MV-4-11 (cell line): ENCODE measurements at regions not wholly inside any gene's neighbourhood (a gene's known extent, or its start where the extent isn't known, plus 50 kb on each side); places are given as distances from the start of the nearest gene placed in this dataset.
A peak's percentile ranks its signal among the peaks of the same experiment; 100 is the strongest.

Experiments used
- DNase-seq: peaks from one replicate; lab custom pipeline; 2025; lab: John Stamatoyannopoulos, UW

GRCh38 chr17:79169861-79170260 is 95.2 kb downstream of the ENGASE start:
- no peak for DNase-seq

GRCh38 chr17:79169366-79169765 is 94.7 kb downstream of the ENGASE start:
- no peak for DNase-seq

GRCh38 chr17:79168486-79169055 is 93.9 kb downstream of the ENGASE start:
- no peak for DNase-seq

GRCh38 chr17:79167486-79167885 is 92.9 kb downstream of the ENGASE start:
- DNase-seq, result no peak

- DNase-seq, result no peak
Observed at GRCh38 chr17:79165756-79166473, 91.3 kb downstream of the ENGASE start.

- DNase-seq, result no peak
Observed at GRCh38 chr17:79164913-79165695, 90.5 kb downstream of the ENGASE start.

- DNase-seq, result no peak
Observed at GRCh38 chr17:79164408-79164807, 89.8 kb downstream of the ENGASE start.

- no peak for DNase-seq
Observed at GRCh38 chr17:79163071-79163470, 88.4 kb downstream of the ENGASE start.

GRCh38 chr17:79162012-79162963 is 87.7 kb downstream of the ENGASE start:
- no peak for DNase-seq

GRCh38 chr17:79160980-79161636 is 86.5 kb downstream of the ENGASE start:
- peak; percentile 11 for DNase-seq

GRCh38 chr17:79159926-79160325 is 85.3 kb downstream of the ENGASE start:
- no peak for DNase-seq

- DNase-seq, result no peak
Observed at GRCh38 chr17:79159471-79159870, 84.8 kb downstream of the ENGASE start.

- DNase-seq, result no peak
Observed at GRCh38 chr17:79156463-79157095, 82.0 kb downstream of the ENGASE start.

GRCh38 chr17:79155701-79156100 is 81.1 kb downstream of the ENGASE start:
- no peak for DNase-seq

- DNase-seq, result no peak
Observed at GRCh38 chr17:79154951-79155585, 80.4 kb downstream of the ENGASE start.

- DNase-seq, result no peak
Observed at GRCh38 chr17:79154446-79154845, 79.8 kb downstream of the ENGASE start.

GRCh38 chr17:79153367-79154130 is 78.9 kb downstream of the ENGASE start:
- no peak for DNase-seq

- no peak for DNase-seq
Observed at GRCh38 chr17:79152636-79153035, 78.0 kb downstream of the ENGASE start.

- no peak for DNase-seq
Observed at GRCh38 chr17:79152110-79152509, 77.5 kb downstream of the ENGASE start.

- DNase-seq, result no peak
Observed at GRCh38 chr17:79150799-79151198, 76.2 kb downstream of the ENGASE start.
